ENCODE measurements at regions not wholly inside any gene's neighbourhood (a gene's known extent, or its start where the extent isn't known, plus 50 kb on each side); places are given as distances from the start of the nearest gene placed in this dataset.
A peak's percentile ranks its signal among the peaks of the same experiment; 100 is the strongest.

DNA sequence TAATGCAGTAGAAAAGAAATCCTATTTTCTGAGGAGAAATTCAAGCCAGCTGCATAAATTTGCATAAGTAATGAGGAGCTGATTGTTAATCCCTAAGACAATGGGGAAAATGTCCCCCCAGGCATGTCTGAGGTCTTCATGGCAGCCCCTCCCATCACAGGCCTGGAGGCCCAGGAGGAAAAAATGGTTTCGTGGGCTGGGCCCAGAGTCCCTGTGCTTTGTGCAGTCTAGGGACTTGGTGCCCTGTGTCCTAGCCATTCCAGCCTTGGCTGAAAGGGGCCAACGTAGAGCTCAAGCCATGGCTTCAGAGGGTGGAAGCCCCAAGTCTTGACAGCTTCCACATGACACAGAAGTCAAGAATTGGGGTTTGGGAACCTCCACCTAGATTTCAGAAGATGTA, 357.5 kb downstream of the SPATA31D1 start:
- Mint-ChIP-seq H3K27ac (no peak overlapping the region), H3K9me3 (peaks cover 32% of the 10 kb centered on the region), H3K27me3 (ENCODE audit: low read depth) (no peaks in the 10 kb centered on the region), H3K4me1 (no peaks in the 10 kb centered on the region), H3K36me3 (ENCODE audit: low read depth) (peaks cover 13% of the 10 kb centered on the region), H3K4me3 (no peak overlapping the region)
- TF ChIP-seq, protein P1, sequence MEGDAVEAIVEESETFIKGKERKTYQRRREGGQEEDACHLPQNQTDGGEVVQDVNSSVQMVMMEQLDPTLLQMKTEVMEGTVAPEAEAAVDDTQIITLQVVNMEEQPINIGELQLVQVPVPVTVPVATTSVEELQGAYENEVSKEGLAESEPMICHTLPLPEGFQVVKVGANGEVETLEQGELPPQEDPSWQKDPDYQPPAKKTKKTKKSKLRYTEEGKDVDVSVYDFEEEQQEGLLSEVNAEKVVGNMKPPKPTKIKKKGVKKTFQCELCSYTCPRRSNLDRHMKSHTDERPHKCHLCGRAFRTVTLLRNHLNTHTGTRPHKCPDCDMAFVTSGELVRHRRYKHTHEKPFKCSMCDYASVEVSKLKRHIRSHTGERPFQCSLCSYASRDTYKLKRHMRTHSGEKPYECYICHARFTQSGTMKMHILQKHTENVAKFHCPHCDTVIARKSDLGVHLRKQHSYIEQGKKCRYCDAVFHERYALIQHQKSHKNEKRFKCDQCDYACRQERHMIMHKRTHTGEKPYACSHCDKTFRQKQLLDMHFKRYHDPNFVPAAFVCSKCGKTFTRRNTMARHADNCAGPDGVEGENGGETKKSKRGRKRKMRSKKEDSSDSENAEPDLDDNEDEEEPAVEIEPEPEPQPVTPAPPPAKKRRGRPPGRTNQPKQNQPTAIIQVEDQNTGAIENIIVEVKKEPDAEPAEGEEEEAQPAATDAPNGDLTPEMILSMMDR (IDR thresholded peaks at IDR 0.05; ENCODE audit: unreplicated experiment in 3 of 3), result no peak

DNA sequence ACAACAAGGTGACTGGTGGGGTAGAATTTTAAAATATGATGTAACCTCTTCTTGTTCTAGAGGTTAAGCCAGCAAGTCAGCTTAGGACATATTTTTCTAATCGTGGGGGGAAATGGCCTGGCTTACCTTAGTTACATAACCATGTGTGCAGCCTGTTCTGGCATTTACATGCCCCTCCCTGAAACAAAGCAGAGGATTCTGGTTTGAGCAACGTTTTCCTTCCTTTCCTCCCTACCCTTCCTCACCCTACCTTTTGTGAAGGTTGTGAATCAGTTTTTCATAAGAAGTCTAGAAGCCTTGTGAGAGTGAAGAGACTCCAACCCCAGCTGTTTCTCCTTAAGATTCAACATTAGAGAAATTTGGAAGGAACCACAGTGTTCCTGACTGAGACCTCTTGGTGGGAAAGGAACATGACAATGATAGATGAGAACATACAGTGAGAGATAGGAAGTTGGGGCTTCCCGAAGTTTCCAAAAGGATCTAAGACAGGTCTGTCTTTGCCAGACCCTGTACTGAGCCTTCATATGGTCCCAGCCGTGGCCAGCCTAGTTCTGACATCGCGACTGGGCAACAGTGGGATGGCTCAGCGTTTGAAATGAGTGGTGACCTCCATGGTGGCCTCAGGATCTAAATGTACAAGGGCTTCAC, 365.2 kb downstream of the SPATA31D1 start:
- TF ChIP-seq, protein P1 (IDR thresholded peaks at IDR 0.05; ENCODE audit: unreplicated experiment in 3 of 3), result no peak
- Mint-ChIP-seq H3K27me3 (ENCODE audit: low read depth) (peaks cover 4% of the 10 kb centered on the region), H3K27ac (no peak overlapping the region), H3K4me3 (no peak overlapping the region), H3K36me3 (ENCODE audit: low read depth) (no peaks in the 10 kb centered on the region), H3K4me1 (no peaks in the 10 kb centered on the region), H3K9me3 (peaks cover 6% of the 10 kb centered on the region)

DNA sequence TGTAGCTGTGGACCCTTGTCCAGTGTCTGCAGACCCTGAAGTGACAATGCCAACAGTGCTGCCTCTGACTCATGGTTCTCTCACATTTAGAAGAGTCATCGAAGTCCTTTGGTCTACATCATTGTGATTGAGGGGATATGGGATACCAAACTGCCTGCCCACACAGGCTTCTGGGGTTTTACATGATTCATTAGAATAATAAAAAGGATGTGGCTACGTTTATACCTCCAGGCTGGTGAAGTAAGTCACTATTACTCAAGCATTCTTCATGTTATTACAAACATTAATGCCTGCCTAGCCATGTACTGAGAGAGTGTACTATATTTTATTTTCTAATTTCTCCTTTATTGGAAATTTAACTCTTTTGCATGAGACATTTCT, 365.7 kb downstream of the SPATA31D1 start:
- H3K36me3 Mint-ChIP-seq (ENCODE audit: low read depth), result no peaks in the 10 kb centered on the region
- H3K27ac Mint-ChIP-seq, result no peak overlapping the region
- H3K27me3 Mint-ChIP-seq (ENCODE audit: low read depth), result peaks cover 4% of the 10 kb centered on the region
- TF ChIP-seq, protein P1 (IDR thresholded peaks at IDR 0.05; ENCODE audit: unreplicated experiment in 3 of 3), result no peak
- H3K4me3 Mint-ChIP-seq, result no peak overlapping the region
- H3K4me1 Mint-ChIP-seq, result no peaks in the 10 kb centered on the region
- H3K9me3 Mint-ChIP-seq, result peaks cover 1% of the 10 kb centered on the region

DNA sequence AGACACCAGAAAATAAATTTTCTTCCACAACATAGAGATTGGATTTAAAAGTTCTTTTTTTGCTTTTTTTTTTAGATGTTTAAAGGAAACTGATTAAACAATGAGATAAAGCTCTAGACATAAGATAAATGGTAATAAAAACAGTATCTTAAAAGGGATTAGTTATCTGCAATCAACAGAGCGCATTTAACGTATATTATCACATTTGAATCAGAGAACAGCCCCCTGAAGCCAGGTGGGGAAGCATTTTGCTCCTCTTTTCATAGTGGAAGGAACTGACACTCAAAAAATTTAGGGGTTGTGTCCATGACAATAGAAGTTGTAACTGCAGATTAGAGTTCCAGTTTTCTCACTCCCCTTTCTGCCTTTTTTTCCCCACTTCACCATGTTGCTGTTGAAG, 367.6 kb downstream of the SPATA31D1 start:
- no peak overlapping the region for H3K4me3 Mint-ChIP-seq
- TF ChIP-seq, protein P1 (IDR thresholded peaks at IDR 0.05; ENCODE audit: unreplicated experiment in 3 of 3), result no peak
- H3K27ac Mint-ChIP-seq, result no peak overlapping the region
- no peaks in the 10 kb centered on the region for H3K9me3 Mint-ChIP-seq
- no peaks in the 10 kb centered on the region for H3K4me1 Mint-ChIP-seq
- peaks cover 4% of the 10 kb centered on the region for H3K27me3 Mint-ChIP-seq (ENCODE audit: low read depth)
- no peaks in the 10 kb centered on the region for H3K36me3 Mint-ChIP-seq (ENCODE audit: low read depth)

DNA sequence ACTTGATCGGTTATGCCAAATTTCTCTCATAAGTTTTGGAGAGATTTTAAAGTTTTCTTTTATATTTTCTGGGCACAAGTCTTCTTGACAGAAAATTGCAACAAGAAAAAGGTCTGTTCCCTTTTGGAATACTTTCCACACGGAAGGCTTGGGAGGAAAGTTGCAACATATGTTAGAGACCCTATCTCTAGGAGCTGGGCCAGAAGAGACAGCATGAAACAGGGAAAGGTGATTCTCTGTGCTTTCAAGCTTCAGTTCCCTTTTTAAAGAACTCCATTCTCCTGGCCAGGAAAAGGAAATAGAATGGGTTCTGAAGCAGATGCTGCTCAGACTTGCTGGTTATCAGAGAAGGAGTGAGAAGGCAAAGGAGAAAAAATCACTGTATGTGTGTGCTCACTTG, 368.3 kb downstream of the SPATA31D1 start:
- H3K4me3 Mint-ChIP-seq, result no peak overlapping the region
- TF ChIP-seq, protein P1 (IDR thresholded peaks at IDR 0.05; ENCODE audit: unreplicated experiment in 3 of 3), result no peak
- H3K36me3 Mint-ChIP-seq (ENCODE audit: low read depth), result no peaks in the 10 kb centered on the region
- H3K4me1 Mint-ChIP-seq, result peaks cover 5% of the 10 kb centered on the region
- H3K9me3 Mint-ChIP-seq, result no peaks in the 10 kb centered on the region
- peaks cover 4% of the 10 kb centered on the region for H3K27me3 Mint-ChIP-seq (ENCODE audit: low read depth)
- H3K27ac Mint-ChIP-seq, result no peak overlapping the region

DNA sequence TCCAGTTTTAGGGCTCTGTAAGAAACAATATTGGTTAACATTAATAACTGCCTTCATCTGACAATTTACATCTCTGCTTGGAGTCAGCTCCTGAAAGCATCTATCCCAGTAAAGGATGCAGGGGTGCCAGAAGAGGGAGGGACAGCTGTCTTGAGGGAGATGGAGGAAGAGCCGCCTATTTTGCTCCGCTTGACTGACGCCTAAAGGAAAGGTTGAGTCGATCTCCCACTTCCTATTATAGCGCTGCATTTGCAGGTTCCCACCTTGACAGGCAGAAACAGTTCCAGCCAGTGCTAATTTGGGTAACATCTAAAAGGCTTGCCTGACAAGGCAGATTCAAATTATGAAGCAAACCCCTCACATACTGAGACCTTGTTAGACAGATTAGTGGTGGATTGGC, 374.6 kb downstream of the SPATA31D1 start:
- Mint-ChIP-seq H3K4me3 (peak overlapping the region in 1 of 3 experiments; percentile 25), H3K36me3 (ENCODE audit: low read depth) (no peaks in the 10 kb centered on the region), H3K9me3 (no peaks in the 10 kb centered on the region), H3K27me3 (ENCODE audit: low read depth) (no peaks in the 10 kb centered on the region), H3K4me1 (peaks cover 44% of the 10 kb centered on the region), H3K27ac (peak overlapping the region; percentile 35 to 65 (median 55))
- TF ChIP-seq, protein P1 (IDR thresholded peaks at IDR 0.05; ENCODE audit: unreplicated experiment in 3 of 3), result no peak

Data from nephron (organoid).